H9 (cell line): ENCODE measurements at regions not wholly inside any gene's neighbourhood (a gene's known extent, or its start where the extent isn't known, plus 50 kb on each side); places are given as distances from the start of the nearest gene placed in this dataset.

ENCODE experiments used
- DNase-seq: peaks from one replicate; pipeline ENCODE4 v3.0.0-alpha.2; 2017
- H2AFZ ChIP-seq: one replicate; pipeline ENCODE4 v1.6.1; 2013; ENCODE audit warnings: mild to moderate bottlenecking, low read length, control low read depth, moderate library complexity
- H2AK5ac ChIP-seq: 2 replicates; pipeline ENCODE4 v1.6.1; 2013; ENCODE audit warnings: low read length, control low read depth, mixed read lengths; ENCODE audit not compliant: insufficient read length
- H2BK120ac ChIP-seq: one replicate; pipeline ENCODE4 v1.6.1; 2013; ENCODE audit warnings: low read depth, mild to moderate bottlenecking, low read length, control low read depth, inconsistent platforms; ENCODE audit not compliant: poor library complexity, severe bottlenecking
- H2BK12ac ChIP-seq: 2 replicates; pipeline ENCODE4 v1.6.1; 2013; ENCODE audit warnings: low read length, control low read depth, mixed read lengths, low read depth; ENCODE audit not compliant: insufficient read length
- H2BK15ac ChIP-seq: 2 replicates; pipeline ENCODE4 v1.6.1; 2013; ENCODE audit warnings: low read depth, low read length, control low read depth
- H2BK20ac ChIP-seq: one replicate; pipeline ENCODE4 v1.6.1; 2013; ENCODE audit warnings: low read depth, mild to moderate bottlenecking, low read length, control low read depth, inconsistent platforms; ENCODE audit not compliant: poor library complexity, severe bottlenecking
- H2BK5ac ChIP-seq: 2 replicates; pipeline ENCODE4 v1.6.1; 2013; ENCODE audit warnings: low read length, control low read depth, mixed read lengths; ENCODE audit not compliant: insufficient read length
- H3K14ac ChIP-seq: 2 replicates; pipeline ENCODE4 v1.6.1; 2013; ENCODE audit warnings: low read length, control low read depth; ENCODE audit not compliant: insufficient read depth
- H3K18ac ChIP-seq: 2 replicates; pipeline ENCODE4 v1.6.1; 2013; ENCODE audit warnings: low read depth, mild to moderate bottlenecking, mixed read lengths, low read length, control low read depth; ENCODE audit not compliant: insufficient read length
- H3K23ac ChIP-seq: 2 replicates; pipeline ENCODE4 v1.6.1; 2013; ENCODE audit warnings: low read length, control low read depth, mixed read lengths, low read depth; ENCODE audit not compliant: insufficient read length
- H3K23me2 ChIP-seq: 2 replicates; pipeline ENCODE4 v1.6.1; 2013; ENCODE audit warnings: low read depth, mild to moderate bottlenecking, mixed read lengths, low read length, control low read depth; ENCODE audit not compliant: insufficient read length, poor library complexity, severe bottlenecking
- H3K27ac ChIP-seq: 2 replicates; pipeline ENCODE4 v1.5.1; 2013; ENCODE audit warnings: low read length, control low read depth, mixed read lengths, low read depth; ENCODE audit not compliant: insufficient read length
- H3K27me3 ChIP-seq: 2 replicates; pipeline ENCODE4 v1.6.1; 2013; ENCODE audit warnings: low read length, control low read depth, inconsistent platforms; ENCODE audit not compliant: insufficient read depth
- H3K4ac ChIP-seq: 2 replicates; pipeline ENCODE4 v1.6.1; 2013; ENCODE audit warnings: low read depth, mild to moderate bottlenecking, control low read depth, inconsistent platforms, low read length, moderate library complexity
- H3K4me1 ChIP-seq: 2 replicates; pipeline ENCODE4 v1.6.1; 2013; ENCODE audit warnings: low read length, control low read depth, inconsistent platforms; ENCODE audit not compliant: insufficient read depth
- H3K4me2 ChIP-seq: 2 replicates; pipeline ENCODE4 v1.6.1; 2013; ENCODE audit warnings: low read length, control low read depth, mixed read lengths; ENCODE audit not compliant: insufficient read length, insufficient read depth
- H3K56ac ChIP-seq: 2 replicates; pipeline ENCODE4 v1.6.1; 2013; ENCODE audit warnings: low read depth, mild to moderate bottlenecking, mixed read lengths, low read length, control low read depth; ENCODE audit not compliant: insufficient read length
- H3K79me1 ChIP-seq: 2 replicates; pipeline ENCODE4 v1.6.1; 2013; ENCODE audit warnings: low read depth, mild to moderate bottlenecking, moderate library complexity, low read length, control low read depth, inconsistent platforms; ENCODE audit not compliant: insufficient read depth, poor library complexity, severe bottlenecking
- H3K79me2 ChIP-seq: 2 replicates; pipeline ENCODE4 v1.6.1; 2013; ENCODE audit warnings: low read length, control low read depth, inconsistent platforms; ENCODE audit not compliant: insufficient read depth
- H3K9ac ChIP-seq: 2 replicates; pipeline ENCODE4 v1.6.1; 2013; ENCODE audit warnings: low read length, control low read depth, mixed read lengths; ENCODE audit not compliant: insufficient read length; ENCODE audit errors: extremely low read depth
- H3K9me3 ChIP-seq: one replicate; pipeline ENCODE4 v1.6.1; 2013; ENCODE audit warnings: low read depth, low read length, inconsistent platforms; ENCODE audit not compliant: control insufficient read depth
- H3T11ph ChIP-seq: one replicate; pipeline ENCODE4 v1.6.1; 2013; ENCODE audit warnings: mild to moderate bottlenecking, low read length, control low read depth, inconsistent platforms
- H4K20me1 ChIP-seq: one replicate; pipeline ENCODE4 v1.6.1; 2013; ENCODE audit not compliant: control insufficient read depth, insufficient read length, insufficient read depth
- H4K5ac ChIP-seq: 2 replicates; pipeline ENCODE4 v1.6.1; 2013; ENCODE audit warnings: low read depth, mild to moderate bottlenecking, mixed read lengths, low read length, control low read depth; ENCODE audit not compliant: insufficient read length
- H4K8ac ChIP-seq: replicated peaks from 2 replicates; pipeline ENCODE4 v1.6.1; 2013; ENCODE audit warnings: low read length, control low read depth, mixed read lengths, low read depth; ENCODE audit not compliant: insufficient read length
- H4K91ac ChIP-seq: 2 replicates; pipeline ENCODE4 v1.6.1; 2013; ENCODE audit warnings: low read depth, mild to moderate bottlenecking, moderate library complexity, mixed read lengths, low read length, control low read depth; ENCODE audit not compliant: insufficient read length
- H3K27ac Mint-ChIP-seq, 3 experiments: 2 replicates in 2 of 3; 3 replicates in 1 of 3; pipeline ENCODE4 v1.8.0; 2020 to 2021; ENCODE audit warnings: mixed read lengths in 3 of 3, mild to moderate bottlenecking in 1 of 3, moderate library complexity in 1 of 3
- H3K27me3 Mint-ChIP-seq: 2 replicates; pipeline ENCODE4 v1.8.0; 2021; ENCODE audit warnings: low read depth, mild to moderate bottlenecking, moderate library complexity, mixed read lengths
- H3K36me3 Mint-ChIP-seq, 3 experiments: 2 replicates in 2 of 3; 3 replicates in 1 of 3; pipeline ENCODE4 v1.8.0; 2020 to 2021; ENCODE audit warnings: low read depth in 3 of 3, mixed read lengths in 3 of 3; ENCODE audit not compliant: insufficient read depth in 1 of 3
- H3K4me1 Mint-ChIP-seq, 2 experiments: 2 replicates each; pipeline ENCODE4 v1.8.0; 2020; ENCODE audit warnings: mixed read lengths in 2 of 2
- H3K4me3 Mint-ChIP-seq, 2 experiments: 2 replicates in 1 of 2; 3 replicates in 1 of 2; pipeline ENCODE4 v1.8.0; 2020 to 2021; ENCODE audit warnings: mild to moderate bottlenecking in 2 of 2, mixed read lengths in 2 of 2, moderate library complexity in 1 of 2
- H3K9me3 Mint-ChIP-seq, 2 experiments: 2 replicates in 1 of 2; 3 replicates in 1 of 2; pipeline ENCODE4 v1.8.0; 2020; ENCODE audit warnings: mild to moderate bottlenecking in 2 of 2, mixed read lengths in 2 of 2, moderate library complexity in 1 of 2
- CTCF ChIP-seq: fragments of 200-600 bp; sonication (generic); conservative IDR thresholded peaks from 3 replicates; pipeline ENCODE4 v1.8.0; 2021; ENCODE audit warnings: antibody characterized with exemption, mild to moderate bottlenecking
- WGBS: extraction: QIAGEN DNeasy Blood & Tissue Kit; methylation state at CpG from one replicate; pipeline ENCODE4 v1.1.7; 2013; ENCODE audit warnings: missing lambda C conversion rate, low lambda C conversion rate, mixed read lengths; ENCODE audit not compliant: insufficient read length; ENCODE audit errors: extremely low coverage; 5-methylcytosine and 5-hydroxymethylcytosine counted together

DNA sequence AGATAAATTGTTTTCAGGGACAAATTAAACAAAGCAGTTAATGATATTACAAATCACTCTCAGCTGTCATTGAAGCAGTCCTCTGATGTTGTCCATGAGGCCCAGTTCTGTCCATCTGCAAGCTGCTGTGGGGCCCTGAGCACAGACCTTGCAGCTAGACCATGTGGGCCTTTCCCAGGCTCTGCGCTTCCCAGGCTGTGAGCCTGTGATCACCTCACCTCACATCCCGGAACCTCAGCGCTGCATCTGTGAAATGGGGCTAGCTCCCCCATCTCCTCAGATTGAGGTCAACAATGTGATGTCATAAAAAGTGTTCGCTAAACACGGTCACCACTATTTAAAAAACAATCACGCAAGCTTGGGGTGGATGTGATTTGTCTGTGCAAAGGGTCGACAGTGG is 51.9 kb upstream of the UQCRFS1 start:
- DNase-seq: no peak
- Histone ChIP-seq H3K4me1 (no peaks in the 10 kb centered on the region), H3K4ac (no peak overlapping the region), H2BK20ac (no peak overlapping the region), H4K5ac (no peak overlapping the region), H3K56ac (no peak overlapping the region), H2BK5ac (no peak overlapping the region), H3K14ac (no peak overlapping the region), H4K20me1 (no peaks in the 10 kb centered on the region), H3K79me2 (no peaks in the 10 kb centered on the region), H3T11ph (no peak overlapping the region), H3K9ac (no peak overlapping the region), H3K18ac (no peak overlapping the region), H4K91ac (no peak overlapping the region), H4K8ac (no peak overlapping the region), H3K4me2 (no peak overlapping the region), H2BK15ac (no peak overlapping the region), H3K9me3 (no peaks in the 10 kb centered on the region), H3K27ac (no peak overlapping the region), H3K23ac (no peak overlapping the region), H2AK5ac (no peak overlapping the region), H3K79me1 (no peaks in the 10 kb centered on the region), H2BK120ac (no peak overlapping the region), H2BK12ac (no peak overlapping the region), H3K27me3 (no peaks in the 10 kb centered on the region; the same call in 1 of the 2 replicates), H3K23me2 (no peaks in the 10 kb centered on the region), H2AFZ (no peak overlapping the region)
- peaks cover 22 to 24% of the 10 kb centered on the region in 2 experiments for H3K4me1 Mint-ChIP-seq
- H3K27ac Mint-ChIP-seq: no peak overlapping the region
- H3K9me3 Mint-ChIP-seq: no peaks in the 10 kb centered on the region
- H3K4me3 Mint-ChIP-seq: no peak overlapping the region
- TF ChIP-seq CTCF: no peak
- peaks cover 7% of the 10 kb centered on the region for H3K27me3 Mint-ChIP-seq
- no peaks in the 10 kb centered on the region; a peak in 1 of 7 replicates for H3K36me3 Mint-ChIP-seq
- WGBS: no CpG with 5 or more reads among the region's 7 CpGs
